GM12874 (cell line): ENCODE measurements at regions not wholly inside any gene's neighbourhood (a gene's known extent, or its start where the extent isn't known, plus 50 kb on each side); places are given as distances from the start of the nearest gene placed in this dataset.

ENCODE experiments used
- TF ChIP-seq, protein P1 (sequence below): IDR thresholded peaks from 2 replicates; pipeline ENCODE4 v1.5.1; 2011; ENCODE audit warnings: low read depth, mild to moderate bottlenecking, control low read depth, low read length, moderate library complexity; ENCODE audit not compliant: insufficient read depth

DNA sequence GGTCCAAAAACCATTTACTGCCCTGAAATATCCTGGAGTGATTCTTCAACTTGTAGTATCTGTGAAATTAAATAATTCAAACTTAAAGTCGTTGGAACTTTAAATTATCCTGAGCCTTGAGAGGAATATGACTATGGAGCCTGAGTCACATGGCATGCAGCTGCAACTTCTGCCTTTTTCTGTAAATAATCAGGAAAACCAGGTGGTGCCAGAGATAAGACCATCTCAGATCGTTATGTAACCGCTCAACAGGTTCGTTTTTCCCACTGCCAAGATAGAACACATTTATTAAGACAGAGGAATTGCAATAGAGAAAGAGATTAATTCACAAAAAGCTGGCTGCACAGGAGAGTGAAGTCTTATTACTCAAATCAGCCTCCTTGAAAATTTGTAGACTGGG is 876.5 kb downstream of the SUCLG1 start:
- TF ChIP-seq, protein P1, sequence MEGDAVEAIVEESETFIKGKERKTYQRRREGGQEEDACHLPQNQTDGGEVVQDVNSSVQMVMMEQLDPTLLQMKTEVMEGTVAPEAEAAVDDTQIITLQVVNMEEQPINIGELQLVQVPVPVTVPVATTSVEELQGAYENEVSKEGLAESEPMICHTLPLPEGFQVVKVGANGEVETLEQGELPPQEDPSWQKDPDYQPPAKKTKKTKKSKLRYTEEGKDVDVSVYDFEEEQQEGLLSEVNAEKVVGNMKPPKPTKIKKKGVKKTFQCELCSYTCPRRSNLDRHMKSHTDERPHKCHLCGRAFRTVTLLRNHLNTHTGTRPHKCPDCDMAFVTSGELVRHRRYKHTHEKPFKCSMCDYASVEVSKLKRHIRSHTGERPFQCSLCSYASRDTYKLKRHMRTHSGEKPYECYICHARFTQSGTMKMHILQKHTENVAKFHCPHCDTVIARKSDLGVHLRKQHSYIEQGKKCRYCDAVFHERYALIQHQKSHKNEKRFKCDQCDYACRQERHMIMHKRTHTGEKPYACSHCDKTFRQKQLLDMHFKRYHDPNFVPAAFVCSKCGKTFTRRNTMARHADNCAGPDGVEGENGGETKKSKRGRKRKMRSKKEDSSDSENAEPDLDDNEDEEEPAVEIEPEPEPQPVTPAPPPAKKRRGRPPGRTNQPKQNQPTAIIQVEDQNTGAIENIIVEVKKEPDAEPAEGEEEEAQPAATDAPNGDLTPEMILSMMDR = no peak

DNA sequence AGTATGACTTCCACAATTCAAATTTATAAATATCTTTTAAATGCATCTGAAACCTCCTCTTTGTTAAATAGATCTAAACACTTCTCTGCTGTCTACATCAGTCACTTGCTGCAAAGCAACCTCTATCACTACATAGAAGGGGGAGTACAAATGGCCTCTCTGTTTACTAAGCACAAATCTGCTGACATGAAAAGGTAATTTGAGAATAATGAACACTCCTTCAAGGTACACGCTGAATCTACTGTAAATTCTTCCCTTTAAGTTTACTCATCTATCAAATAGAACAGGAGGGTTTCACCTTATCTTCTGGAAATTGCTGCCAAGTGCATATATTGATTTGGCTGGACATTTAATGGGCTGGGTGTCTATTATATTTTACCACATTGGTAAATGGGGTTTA is 879.6 kb downstream of the SUCLG1 start:
- TF ChIP-seq, protein P1 = no peak

DNA sequence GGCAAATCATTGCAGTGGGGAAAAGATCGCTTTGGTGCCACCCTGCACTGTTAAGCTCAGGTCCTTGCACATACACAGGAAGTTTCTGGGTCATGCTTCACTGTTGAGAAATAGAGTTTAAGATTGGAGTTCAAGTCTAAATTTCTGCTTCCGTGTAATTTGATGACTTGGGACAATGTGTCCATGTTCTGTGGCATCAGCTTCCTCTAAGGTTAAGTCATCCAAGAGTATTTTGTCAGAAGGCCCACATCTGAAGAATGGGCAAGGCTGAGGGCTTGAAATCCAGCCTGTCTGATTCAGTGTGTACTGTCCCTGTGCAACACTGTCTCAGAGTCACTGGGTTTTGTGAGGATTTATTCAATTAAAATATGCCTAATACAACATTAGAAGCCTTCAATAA is 880.7 kb downstream of the SUCLG1 start:
- TF ChIP-seq, protein P1 = no peak

DNA sequence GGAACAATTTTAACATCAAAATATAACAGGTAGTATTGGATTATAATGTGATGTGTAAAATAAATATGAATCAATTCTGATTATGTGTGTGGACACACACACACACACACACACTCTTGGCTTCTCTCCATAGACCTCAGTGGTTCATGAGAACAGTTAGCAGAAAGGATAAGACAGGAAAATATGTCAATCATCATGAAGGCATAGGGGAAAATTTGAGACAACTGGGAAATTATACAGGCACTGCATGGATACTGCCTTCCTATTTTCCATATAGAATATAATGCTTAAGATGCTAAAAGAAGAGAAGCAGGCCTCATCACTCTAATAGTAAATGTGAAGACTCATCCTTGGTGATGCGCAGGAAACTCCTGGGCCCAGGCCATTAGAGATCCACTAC is 884.5 kb downstream of the SUCLG1 start:
- TF ChIP-seq, protein P1 = no peak

DNA sequence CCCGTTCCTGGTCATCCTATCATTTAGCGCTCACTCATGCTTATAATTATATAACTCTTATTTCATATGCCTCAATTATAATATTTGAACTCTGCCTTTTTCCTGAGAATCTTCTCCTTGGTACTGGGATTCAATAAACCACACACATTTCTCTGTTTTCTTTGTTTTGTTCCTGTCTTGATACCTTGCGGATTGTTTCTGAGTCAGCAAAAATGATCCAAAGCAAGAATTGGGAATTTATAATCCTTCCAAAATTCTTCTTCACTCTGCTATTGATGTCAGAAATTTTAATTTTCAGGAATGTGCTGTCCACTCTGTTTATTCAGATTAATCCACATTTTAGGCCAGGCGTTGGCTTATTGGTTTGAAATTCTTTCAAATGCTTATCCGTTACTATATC is 886.0 kb downstream of the SUCLG1 start:
- TF ChIP-seq, protein P1 = no peak

DNA sequence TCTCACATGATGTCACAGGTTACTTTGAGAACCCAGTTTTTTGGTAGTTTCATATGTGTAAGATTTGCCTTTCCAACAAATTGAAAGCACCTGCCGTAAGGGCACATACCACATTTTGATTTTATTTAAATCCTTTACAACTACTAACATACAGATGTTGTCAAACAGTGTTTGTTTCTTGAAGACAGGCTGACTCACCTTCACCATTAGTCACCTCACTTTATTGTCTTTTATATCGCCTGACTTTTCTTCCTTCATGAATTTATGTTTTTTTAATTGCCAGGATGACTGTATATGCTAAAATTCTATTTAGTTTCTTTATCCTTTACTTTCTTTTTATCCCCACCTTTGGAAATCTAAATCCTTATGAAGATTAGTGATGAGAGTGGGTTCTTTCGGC is 886.7 kb downstream of the SUCLG1 start:
- TF ChIP-seq, protein P1 = no peak

DNA sequence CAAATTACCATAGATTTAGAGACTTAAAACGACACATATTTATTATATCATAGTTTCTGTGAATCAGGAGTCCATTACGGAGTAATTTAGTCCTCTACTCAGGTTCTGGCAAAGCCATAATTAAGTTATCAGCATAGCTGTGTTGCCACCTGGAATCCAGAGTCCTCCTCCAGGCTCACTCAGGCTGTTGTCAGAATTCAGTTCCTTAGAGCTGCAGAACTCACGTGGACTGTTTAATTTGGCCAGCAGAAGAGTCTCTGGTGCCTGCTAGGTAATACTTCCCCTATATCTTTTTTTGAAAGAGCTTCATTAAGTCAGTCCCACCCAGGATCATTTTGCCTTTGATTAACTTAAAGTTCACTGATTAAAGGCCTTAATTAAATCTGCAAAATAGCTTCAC is 891.5 kb downstream of the SUCLG1 start:
- TF ChIP-seq, protein P1 = no peak

DNA sequence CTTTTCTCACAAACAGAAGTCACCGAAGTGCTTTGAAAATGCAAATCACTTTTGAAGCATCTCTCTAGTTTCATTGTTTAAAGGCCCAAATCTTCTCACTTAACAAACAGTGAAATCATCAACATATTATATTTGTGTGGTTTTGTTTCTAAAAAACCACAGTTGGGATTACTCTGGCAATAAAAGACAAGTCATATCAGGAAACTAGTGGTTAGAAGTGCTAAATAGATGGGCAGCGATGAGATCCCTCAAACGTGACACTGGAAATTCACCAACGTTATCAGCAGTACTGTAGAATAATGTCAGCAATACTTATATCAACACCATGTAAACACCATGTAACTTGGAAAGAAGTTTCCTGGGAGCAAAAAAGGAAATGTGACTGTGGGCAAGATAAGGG is 893.5 kb downstream of the SUCLG1 start:
- TF ChIP-seq, protein P1 = no peak
